Hematopoietic multipotent progenitor cell treated with erythropoietin and hydrocortisone succinate and interleukin-3 and kit ligand, for 6 days (in vitro differentiated cells): ENCODE measurements at regions not wholly inside any gene's neighbourhood (a gene's known extent, or its start where the extent isn't known, plus 50 kb on each side); places are given as distances from the start of the nearest gene placed in this dataset.
"Not testable (repeated sequence)": the region's sequence is repeated elsewhere in the genome, so short reads cannot be mapped to it uniquely, and the experiment has no call there.

Experiments used
- DNase-seq: peaks from one replicate; pipeline ENCODE4 v3.0.0-alpha.2; 2015

DNA sequence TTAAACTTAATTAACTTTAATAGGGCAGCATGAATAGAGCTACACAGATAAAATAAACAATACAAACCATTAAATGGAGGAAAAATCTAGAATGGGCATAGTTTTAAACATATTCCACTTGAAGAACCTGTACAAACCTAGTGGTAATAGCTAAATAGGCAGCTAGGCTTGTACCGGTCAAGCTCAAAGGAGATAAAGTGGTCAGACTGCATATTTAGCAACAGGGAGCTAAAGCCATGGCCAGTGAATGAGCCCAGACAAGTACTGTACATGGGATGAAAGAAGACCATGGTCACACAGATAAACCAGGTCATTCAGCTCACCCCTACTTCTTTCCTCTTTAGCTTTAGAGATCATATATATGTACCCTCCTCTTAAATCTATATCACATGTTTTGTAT lies 186.6 kb upstream of the KRR1 start:
- DNase-seq = no peak

DNA sequence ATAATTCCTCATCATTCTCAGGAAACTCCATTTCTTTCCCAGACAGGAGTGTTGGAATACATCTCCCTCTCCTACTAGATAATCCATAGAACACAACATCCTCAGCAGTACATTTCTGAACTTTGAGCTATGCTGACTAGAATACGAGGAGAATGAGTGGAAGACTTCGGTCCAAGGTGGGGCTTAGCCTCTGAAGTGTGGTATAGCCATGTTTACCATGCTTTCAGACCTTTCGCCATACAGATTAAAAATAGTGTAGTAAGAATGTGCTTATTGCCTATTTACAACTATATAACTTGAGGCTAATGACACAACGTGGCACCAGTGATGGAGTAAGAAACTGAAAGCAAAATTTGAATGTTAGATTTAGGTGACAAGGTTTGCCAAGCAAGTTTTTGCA lies 184.5 kb upstream of the KRR1 start:
- DNase-seq = no peak

DNA sequence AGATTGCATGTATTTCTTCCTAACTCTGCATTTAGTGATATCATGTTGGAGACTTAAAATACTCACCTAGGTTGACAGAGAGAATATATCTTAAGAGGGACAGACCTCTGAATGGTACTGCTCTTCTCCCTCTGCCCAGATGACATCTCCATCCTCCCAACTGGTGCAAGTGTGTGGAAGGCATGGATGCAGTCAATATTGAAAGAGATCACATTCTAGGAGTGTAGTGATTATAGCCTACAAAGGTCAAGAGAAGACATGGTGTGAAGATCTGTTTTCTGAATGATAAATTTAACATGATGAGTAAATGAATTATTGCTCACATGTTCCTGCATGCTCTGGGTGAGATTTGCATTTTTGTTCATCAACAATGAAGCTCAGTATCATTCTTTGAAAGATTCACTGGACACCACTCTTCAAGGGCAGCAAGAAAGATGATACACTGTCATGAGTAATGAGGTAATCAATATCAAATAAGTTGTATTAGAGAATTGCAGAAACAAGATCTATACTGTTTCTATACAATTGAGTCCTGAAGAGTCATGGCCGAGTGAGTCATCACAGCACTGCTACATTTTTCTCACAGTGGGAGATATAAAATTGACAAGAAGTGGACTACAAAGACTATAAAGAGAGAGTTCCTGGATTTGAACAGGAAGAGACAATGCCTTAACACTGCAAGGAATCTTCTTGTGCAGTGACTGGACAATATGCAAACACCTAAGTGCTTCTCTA lies 183.3 kb upstream of the KRR1 start:
- DNase-seq = no peak

DNA sequence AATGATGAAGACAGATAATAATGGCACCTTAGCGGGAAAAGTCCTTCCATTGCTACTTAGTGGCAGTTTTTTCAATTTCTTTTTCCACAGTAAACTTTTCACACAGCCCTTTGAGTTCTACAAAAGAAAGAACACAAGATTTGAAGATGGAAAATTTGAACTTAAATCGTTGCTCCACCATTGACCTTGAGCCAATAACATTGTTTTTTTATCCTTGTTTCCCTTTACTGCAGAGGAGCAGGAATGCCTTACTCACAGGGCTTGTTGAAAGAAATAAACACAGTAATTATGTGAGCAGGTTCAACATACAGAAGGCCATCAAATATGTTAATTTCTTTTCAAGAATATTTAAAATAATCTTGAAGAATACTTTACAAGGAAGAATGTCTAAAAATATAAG lies 181.5 kb upstream of the KRR1 start:
- DNase-seq = no peak

DNA sequence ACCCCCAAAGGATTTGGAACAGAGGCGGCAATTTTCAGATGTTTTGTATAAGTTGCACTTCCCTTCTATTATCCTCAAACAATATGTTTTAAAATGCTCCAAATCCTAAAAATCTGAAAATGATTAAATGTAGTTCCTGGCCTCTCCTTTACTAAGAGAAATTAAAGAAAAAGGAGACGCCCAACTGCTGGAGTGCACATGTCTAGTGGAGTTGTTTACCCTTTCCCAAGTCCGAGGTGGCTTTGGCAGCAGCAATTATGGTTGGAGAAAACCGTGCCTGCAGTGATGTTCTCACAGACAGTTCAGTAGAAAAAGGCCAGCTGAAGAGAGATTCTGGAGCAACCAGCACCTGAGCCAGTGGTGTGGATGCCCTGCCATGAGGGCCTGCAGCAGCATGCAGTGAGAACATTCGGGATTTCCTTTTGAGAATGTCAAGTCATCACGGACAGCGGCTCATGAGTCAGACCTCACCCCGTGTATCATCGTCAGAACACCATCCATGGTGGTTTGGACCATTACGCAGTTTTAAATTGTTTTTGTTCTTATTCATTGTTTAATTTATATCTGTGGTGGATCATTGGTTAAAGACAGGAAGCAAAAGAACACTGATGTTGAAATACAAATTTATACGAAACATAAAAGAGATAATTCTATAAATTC lies 179.0 kb upstream of the KRR1 start:
- DNase-seq = no peak

DNA sequence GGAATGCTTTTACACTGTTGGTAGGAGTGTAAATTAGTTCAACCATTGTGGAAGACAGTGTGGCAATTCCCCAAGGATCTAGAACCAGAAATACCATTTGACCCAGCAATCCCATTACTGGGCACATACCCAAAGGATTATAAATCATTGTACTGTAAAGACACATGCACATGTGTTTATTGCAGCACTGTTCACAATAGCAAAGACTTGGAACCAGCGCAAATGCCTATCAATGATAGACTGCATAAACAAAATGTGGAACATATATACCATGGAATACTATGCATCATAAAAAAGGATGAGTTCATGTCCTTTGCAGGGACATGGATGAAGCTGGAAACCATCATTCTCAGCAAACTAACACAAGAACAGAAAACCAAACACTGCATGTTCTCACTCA lies 174.8 kb upstream of the KRR1 start:
- DNase-seq = not testable (repeated sequence)

DNA sequence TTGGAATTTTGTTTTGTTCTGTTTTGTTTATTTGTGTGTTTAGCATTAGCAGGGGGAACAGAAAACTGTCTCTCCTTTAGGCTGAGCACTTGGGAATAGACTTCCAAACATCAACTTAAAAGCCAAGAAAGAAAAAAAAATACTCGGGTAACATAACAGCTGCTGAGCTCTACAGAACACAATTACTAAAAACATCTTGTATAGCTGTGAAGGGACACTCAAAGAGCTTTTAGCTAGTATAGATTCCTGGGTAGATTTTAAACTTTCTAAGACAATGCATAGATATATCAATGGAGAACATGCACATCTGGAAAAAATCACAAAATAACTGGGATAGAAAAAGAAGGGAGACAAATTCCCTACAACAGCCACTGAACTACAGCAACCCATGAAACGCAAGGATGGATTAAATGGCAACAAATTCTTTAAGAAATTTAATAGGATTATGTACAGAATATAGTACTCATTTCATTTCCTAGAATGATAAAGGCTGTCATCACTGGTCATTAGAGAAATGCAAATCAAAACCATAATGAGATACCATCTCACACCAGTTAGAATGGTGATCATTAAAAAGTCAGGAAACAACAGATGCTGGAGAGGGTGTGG lies 174.3 kb upstream of the KRR1 start:
- no peak for DNase-seq

DNA sequence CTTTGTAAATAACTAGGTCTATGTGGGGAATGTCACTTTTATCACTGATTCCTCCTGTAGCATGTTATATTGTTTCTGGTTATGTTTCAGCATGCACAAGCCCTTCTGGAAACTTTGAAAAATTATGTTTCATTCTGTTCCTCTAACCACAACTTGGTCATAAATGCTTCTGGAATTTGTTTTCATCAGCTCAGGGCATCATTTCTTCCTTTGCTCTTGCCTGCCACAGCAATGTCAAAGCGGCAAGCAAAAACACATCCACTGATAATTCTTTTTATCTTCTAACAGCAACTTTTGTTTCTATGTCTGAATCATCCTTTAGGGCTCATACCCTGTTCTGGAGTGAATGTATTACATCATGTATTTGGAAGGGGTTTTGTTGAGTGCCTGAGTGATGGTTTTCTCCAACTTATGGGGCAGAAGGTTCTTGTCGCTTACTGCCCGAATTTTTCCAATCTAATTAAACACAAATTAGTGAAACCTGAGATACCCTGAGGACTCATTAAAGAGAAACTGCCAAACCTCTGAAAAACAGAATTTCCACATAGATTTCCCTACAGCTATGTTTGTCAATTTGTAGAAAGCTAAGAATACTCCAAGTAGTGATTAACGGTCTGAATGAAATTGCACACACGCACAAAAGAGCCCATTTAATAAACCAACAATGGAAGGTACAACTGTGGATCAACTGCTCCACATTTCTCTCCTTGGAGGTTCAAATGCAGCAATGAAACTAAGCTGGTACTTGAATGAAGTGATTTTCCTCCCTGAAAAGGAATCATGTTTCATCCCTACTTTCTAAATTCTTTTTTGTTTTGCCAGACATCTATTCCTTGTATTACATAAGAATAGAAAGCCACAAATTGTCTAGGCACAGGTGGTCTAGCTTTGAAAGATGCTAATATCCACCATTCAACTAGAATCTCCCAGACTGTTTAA lies 173.5 kb upstream of the KRR1 start:
- DNase-seq = no peak

DNA sequence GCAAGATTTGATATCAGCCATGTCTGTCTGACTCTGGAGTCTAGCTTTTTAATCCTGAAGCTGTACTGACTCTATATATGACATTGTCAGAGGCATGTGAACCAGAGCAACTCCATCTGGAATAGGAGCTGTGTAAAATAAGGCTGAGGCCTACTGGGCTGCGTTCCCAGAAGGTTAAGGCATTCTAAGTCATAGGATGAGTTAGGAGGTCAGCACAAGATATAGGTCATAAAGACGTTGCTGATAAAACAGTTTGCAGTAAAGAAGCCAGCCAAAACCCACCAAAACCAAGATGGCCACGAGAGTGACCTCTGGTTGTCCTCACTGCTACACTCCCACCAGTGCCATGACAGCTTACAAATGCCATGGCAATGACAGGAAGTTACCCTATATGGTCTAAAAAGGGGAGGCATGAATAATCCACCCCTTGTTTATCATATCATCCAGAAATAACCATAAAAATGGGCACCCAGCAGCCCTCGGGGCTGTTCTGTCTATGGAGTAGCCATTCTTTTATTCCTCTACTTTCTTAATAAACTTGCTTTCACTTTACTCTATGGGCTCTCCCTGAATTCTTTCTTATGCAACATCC lies 172.7 kb upstream of the KRR1 start:
- not testable (repeated sequence) for DNase-seq

DNA sequence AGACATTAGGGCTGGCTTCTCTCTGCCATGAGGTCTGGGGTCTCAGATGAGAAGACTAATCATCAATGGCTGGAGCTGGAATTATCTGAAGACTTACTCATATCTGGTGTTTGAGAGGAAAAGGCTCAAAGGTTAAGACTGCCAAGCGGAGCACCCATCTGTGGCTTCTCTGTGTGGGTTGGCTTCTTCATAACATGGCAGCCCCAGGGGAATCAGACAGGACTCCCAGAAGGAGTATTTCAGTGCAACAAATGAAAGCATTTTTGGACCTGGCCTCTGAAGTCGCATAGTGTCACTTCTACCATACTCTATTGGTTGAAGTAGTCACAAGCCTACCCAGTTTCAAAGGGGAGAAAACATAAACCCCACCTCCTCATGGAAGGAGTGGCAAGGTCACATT lies 171.8 kb upstream of the KRR1 start:
- DNase-seq = no peak

DNA sequence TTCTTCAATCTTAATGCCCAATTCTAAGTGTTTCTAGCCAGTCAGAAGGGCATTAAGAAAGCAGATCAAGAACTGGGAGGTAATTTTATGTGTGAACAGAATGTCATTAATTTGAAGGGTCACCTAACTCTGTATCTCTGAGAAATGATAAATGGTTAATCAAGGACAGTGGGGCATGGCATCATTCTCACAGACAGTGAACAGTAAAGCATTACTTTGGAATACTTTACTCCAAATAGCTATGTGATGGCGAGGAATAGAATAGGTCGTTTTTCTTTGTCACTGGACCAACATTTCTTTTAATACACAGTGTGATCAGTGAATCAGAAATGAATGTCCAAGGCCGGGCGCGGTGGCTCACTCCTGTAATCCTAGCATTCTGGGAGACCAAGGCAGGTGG lies 166.1 kb upstream of the KRR1 start:
- DNase-seq = no peak

DNA sequence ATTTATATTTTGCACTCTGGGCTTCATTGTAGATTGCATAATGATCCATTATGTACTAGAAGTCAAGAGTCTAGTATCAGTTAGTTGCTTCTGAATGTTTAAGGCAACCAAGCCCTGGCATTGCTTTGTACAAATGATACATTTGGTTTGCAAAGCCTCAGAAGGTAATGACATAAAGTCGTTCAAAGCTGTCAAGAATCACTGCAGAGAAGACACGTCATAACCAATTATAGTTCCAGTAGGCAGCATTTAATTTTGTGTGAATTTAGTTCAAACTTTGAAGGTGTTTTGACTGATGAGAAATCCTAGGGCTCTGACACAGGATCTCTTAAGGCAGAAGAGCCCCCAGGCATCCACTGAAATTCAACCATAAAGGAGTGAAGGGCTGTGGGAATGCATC lies 163.0 kb upstream of the KRR1 start:
- DNase-seq = no peak

DNA sequence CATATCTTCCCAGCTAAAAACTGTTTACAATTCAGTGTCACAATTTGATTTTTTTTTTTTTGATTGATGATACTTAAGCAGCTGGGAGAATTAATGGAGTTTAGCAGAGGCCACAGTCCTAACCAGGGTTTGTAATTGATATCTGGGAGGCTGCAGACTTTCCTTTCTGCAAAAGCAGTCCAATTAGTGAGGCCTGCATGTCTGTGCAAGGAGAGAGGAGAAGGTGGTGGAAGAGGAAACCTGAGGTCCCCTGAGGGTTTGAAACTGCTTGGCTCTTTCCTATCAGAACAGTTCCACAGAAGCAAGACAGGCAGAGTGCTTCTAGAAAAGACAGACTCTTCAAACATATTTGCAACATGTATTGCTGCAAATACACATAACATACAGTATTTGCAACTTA lies 160.8 kb upstream of the KRR1 start:
- no peak for DNase-seq

DNA sequence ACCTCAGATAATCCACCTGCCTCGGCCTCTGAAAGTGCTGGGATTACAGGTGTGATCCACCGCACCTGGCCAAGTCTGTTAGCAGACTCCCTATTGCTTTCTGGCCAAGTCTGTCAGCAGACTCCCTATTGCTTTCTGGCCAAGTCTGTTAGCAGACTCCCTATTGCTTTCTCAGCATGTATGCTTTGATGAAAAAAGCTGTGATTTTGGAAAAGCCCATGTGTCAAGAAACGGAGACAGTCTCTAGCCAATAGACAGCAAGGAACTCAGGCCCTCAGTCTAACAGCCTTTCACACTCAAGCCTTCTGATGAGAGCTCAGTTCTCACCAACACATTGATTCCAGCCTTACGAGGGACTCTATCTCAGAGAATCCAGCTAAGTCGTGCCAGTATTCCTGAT lies 158.8 kb upstream of the KRR1 start:
- DNase-seq = no peak

DNA sequence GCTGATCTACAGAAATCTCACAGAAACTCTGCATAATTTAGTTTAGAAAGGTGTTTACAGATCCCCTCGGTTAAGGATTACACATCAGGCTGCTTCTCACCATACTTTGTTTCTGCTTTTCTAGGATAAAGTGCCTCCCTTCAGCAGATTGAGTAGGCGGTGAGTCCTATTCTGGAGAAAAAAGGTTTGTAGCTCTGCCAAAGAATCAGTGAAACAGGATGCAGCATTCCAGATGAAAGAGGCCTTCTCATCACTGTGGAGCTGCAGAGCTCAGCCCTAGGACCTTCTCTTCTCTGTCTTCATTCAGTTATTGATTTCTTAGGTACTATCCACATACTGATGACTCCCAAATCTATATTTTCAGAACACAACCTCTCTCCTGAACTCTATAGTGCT lies 155.5 kb upstream of the KRR1 start:
- DNase-seq = no peak

DNA sequence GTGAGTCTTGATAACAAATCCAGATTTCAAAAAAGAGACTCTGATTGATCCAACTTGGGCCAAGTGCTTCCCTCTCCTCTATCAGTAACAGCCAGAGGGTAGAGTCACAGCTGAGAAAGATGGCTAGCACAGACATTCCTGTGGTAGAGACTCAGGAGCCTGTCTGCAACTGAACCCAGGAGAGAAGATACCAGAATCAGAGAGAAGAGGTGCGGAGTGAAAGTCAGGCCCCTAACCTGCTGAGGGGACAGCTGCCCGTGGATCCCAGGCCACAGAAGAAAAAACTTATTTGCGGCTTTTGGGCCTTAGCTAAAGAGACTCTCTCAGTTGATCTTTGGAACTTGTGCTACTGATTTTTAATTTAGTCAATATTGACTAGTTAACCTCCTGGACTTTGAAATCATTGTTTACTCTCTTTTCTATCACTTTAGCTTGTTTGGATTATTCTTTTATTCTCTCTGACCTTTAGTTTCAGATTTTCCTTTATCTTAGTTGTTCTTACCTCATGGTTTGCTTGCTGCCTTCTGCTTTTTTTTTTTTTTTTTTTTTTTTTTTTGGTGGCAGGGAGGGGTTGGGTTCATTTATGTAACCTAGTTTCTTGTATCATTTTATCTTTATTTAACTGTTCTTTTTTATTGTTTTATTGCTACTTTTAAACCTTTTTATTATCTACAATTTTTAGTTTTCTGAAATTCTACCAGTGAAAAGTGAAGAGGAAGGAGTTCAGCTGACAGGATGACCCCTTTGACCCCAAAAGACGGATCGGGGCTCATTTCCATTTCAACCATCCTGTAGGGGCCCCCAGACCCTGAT lies 154.9 kb upstream of the KRR1 start:
- no peak for DNase-seq

DNA sequence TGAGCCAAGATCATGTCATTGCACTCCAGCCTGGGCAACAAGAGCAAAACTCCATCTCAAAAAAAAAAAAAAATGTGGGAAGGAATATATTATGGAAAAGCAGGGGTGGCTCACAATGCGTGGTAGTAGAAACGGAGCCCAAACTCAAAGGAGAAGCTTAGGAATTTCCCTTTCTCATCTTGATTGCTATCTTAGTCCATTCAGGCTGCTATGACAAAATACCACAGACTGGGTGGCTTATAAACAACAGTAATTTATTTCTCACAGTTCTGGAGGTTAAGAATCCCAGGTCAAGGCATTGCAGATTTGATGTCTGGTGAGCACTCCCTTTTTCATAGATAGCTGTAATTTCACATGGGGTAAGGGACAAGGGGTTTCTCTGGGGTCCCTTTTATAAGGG lies 153.8 kb upstream of the KRR1 start:
- no peak for DNase-seq

DNA sequence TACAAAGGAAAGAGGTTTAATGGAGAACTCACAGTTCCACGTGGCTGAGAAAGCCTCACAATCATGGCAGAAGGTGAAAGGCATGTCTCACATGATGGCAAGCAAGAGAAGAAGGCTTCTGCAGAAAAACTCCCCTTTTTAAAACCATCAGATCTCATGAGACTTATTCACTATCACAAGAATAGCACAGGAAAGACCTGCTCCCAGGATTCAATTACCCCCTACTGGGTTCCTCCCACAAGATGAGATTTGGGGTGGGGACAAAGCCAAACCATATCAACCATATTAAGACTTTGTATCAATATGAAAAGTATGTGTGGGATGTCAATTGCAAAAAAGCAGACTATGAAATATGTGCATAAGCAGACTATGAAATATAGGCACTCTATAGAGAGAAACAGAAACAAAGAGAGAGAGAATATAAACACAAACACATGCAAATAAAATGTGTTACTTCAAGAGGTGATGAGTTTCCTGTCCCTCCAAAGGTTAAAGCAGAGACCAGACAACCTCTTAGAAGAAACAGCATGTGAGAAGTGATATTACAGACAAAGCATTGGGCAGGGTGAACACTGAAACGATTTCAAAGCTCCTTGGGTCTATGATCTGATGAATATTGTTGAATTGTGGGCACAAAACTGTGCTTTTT lies 151.2 kb upstream of the KRR1 start:
- DNase-seq = no peak

DNA sequence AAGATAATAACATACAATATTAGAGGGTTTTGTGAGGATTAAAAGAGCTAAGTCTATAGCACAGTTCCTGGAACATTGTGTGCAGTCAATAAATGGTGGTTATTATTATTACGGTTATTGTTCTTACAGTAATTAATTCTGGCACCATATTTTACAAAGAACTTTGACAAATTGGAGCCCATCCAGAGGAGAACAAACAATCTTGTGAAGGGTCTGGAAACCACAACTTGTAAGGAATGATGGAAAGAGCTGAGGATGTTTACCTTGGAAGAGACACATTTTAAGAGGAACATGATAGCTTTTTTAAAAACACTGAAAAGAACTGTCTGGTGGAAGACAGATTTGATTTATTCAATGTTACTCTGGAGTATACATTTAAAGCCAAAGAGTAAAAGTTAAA lies 150.5 kb upstream of the KRR1 start:
- DNase-seq = no peak

DNA sequence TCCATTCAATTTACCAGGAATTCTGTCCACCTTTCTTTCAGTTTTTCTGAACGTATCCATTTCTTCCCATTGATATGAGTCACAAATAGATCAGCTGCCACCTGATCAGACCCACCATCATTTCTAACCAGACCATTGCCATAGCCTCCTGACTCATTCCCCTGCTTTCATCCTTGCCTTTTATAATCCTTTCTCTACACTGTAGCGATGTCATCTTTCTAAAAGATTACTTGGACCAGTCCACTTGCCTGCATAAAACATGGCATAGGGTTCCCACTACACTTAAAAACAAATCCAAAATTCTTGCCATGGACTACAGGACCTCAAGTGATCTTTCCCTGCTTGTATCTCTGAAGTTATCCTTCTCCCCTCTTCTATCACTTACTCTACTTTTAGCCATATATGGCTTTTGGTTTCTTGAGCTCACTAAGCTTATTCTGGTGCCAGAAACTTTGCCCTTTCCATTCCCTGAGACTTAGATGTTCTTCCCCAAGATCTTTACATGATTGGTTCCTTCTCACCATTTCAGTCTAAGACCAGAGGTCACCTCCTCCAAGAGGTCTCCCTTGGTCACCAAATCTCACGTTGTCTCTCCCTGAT lies 149.5 kb upstream of the KRR1 start:
- DNase-seq = no peak

DNA sequence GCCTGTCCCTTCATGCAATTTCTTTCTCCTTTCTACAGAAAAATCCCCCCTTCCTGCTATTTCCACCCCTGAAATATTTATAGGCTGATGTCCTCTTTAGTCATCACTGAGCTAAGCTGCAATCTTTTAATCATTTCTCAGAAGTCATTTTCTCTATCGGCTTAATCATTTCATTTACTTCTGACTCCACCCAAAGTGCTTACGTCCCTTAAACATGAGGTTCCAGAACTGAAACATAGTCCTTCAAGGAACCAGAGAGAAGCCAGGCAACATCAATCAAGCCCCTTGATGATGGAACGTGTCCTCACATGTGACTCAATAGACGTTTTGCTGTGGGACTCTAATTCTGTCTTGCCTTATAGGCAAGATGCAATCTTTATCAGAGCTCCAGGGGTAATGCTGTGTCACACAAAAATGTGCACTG lies 148.7 kb upstream of the KRR1 start:
- DNase-seq = no peak
